Hematopoietic multipotent progenitor cell treated with erythropoietin and hydrocortisone succinate and interleukin-3 and kit ligand, for 8 days (in vitro differentiated cells): ENCODE measurements at regions not wholly inside any gene's neighbourhood (a gene's known extent, or its start where the extent isn't known, plus 50 kb on each side); places are given as distances from the start of the nearest gene placed in this dataset.

ENCODE experiments used
- DNase-seq: peaks from one replicate; pipeline ENCODE4 v3.0.0-alpha.2; 2015

DNA sequence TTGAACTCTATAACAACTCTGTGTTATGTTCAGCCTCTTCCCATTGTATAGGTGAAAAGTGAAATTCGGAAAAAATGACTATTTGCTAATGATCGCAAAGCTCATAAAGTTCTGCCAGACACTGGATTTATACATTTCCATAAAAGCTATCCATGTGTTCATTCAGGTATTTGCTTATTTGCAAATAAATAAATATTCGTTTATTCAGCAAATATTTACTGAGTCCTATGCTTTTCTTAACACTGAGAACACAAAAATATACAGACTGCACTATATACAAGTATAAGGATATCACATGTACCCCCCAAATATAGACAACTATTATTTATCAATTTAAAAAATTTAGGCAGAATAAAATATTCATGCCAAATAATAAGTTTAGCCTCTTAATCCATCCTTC lies 63.2 kb upstream of the ATP8B1 start:
- DNase-seq: no peak

DNA sequence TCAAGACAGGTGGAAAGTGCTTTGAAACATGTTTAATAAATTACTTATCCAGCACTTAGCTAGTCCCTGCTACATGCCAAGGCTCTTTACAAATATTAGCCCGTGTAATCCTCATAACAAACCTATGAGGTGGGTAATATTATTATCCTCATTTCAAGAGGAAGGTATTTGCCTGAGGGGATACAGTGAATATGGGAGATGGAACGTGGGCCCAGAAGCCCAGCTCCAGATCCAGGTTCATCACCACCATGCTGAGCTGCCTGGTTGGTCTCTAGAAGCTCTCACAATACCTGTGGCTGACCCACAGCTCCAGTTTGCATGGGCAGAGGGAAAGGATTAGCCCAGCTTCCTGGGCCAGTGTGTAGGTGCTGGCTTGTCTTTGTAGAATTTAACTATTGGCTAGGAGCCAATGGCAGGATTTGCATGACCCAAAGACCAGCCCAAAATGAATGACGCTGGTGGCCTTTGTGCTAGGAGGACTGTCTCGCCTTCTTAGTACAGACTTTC lies 61.6 kb upstream of the ATP8B1 start:
- no peak for DNase-seq

GRCh38 chr18:57863706-57864105 lies 60.6 kb upstream of the ATP8B1 start:
- no peak for DNase-seq

DNA sequence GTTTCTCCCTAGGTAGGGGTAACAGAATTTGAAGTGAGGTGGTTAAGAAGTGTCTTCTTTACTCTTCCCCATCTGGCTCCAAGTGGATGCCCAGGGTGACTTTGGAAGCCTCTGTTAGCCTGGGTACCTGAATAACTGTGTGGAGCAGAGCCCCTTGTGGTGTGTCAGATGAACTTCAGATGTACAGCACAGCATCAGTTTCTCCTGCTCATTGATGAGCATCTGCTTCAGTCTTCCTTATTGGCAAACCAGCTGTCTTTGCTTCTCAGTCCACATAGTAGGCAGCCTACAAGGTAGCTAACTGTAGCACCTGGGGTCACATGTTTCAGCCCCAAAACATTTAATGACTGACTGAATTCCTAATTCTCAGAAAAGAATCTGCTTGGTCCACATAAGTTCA lies 56.2 kb upstream of the ATP8B1 start:
- DNase-seq: peak; percentile 46

GRCh38 chr18:57856557-57857280 lies 53.6 kb upstream of the ATP8B1 start:
- DNase-seq: no peak

DNA sequence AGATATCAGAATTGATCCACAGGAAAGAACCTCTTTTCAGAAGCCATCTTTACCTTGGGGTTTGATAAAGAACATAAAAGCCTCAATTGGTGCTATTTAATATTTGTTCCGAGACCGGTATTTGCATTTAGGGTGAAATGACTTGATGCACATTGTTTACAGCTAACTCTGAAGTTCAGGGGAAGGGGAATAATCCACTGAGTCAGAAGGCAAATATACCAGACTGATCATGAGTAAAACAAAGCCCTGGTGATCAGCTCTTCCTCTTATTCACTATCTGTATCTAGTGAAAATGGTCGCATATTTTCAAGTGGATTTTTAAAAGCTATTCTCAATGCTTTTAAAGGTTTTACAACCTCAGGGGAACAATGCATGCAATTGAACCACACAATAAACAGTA lies 53.0 kb upstream of the ATP8B1 start:
- no peak for DNase-seq

GRCh38 chr18:57855551-57855950 lies 52.4 kb upstream of the ATP8B1 start:
- DNase-seq: no peak

GRCh38 chr18:57854726-57855125 lies 51.6 kb upstream of the ATP8B1 start:
- DNase-seq: no peak

DNA sequence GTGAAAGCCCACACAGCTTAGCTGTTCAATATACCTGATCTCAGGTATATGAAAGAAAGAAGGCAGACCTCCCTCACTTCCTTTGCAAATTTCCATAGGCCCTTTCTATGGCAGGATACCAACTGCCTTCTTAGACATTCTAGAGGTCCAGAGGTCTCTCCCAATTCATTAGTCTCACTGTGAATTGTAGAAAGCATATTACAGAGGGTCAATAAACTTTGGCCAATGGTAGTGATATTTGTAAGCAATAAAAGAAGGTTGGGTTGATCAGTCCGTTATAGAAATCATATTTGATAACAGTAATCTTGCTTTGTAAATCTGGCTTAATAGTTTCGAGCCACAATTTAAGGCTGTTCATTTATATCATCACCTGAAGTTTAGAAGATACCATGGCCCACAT lies 50.7 kb upstream of the ATP8B1 start:
- DNase-seq: no peak

- DNase-seq: no peak
Observed at GRCh38 chr18:57853133-57853532, 50.0 kb upstream of the ATP8B1 start.
